HEK293T (cell line): ENCODE measurements at regions not wholly inside any gene's neighbourhood (a gene's known extent, or its start where the extent isn't known, plus 50 kb on each side); places are given as distances from the start of the nearest gene placed in this dataset.

Source experiments
- CTCF ChIA-PET: fragments of 350-600 bp; formaldehyde crosslinking; extraction: SDS; loops from one replicate; lab custom pipeline; 2021; ENCODE audit warnings: antibody characterized with exemption, inconsistent platforms; lab: Yijun Ruan, JAX
- POLR2A ChIA-PET: fragments of 350-600 bp; formaldehyde crosslinking; extraction: SDS; loops from one replicate; lab custom pipeline; 2020; ENCODE audit warnings: antibody characterized with exemption, inconsistent platforms; lab: Yijun Ruan, JAX
- DNase-seq: peaks from one replicate; pipeline ENCODE4 v3.0.0; 2012; ENCODE audit warnings: mixed read lengths; ENCODE audit errors: extremely low spot score
- ARNT ChIP-seq: fragments of 450-650 bp; IDR thresholded peaks from 2 replicates; pipeline ENCODE4 v1.6.1; 2017; ENCODE audit warnings: mild to moderate bottlenecking
- BHLHE40 ChIP-seq: fragments of 450-650 bp; IDR thresholded peaks from 2 replicates; pipeline ENCODE4 v1.6.1; 2016; ENCODE audit warnings: mild to moderate bottlenecking, moderate library complexity, borderline replicate concordance
- CTBP1 ChIP-seq: fragments of 450-650 bp; IDR thresholded peaks from 2 replicates; pipeline ENCODE4 v1.6.1; 2016; ENCODE audit warnings: borderline replicate concordance
- ELF4 ChIP-seq: fragments of 450-650 bp; IDR thresholded peaks from 2 replicates; pipeline ENCODE4 v1.6.1; 2017; ENCODE audit warnings: antibody characterized with exemption
- FOXA1 ChIP-seq: fragments of 450-650 bp; IDR thresholded peaks from 2 replicates; pipeline ENCODE4 v1.6.1; 2016; ENCODE audit warnings: mild to moderate bottlenecking
- FOXK2 ChIP-seq: fragments of 450-650 bp; IDR thresholded peaks from 2 replicates; pipeline ENCODE4 v1.6.1; 2016; ENCODE audit warnings: mild to moderate bottlenecking
- FOXM1 ChIP-seq: fragments of 450-650 bp; IDR thresholded peaks from 2 replicates; pipeline ENCODE4 v1.6.1; 2017; ENCODE audit warnings: mild to moderate bottlenecking, borderline replicate concordance
- HDGF ChIP-seq: fragments of 450-650 bp; IDR thresholded peaks from 2 replicates; pipeline ENCODE4 v1.6.1; 2017; ENCODE audit warnings: antibody characterized with exemption, borderline replicate concordance
- L3MBTL2 ChIP-seq: fragments of 450-650 bp; conservative IDR thresholded peaks from 2 replicates; pipeline ENCODE4 v1.6.1; 2016; ENCODE audit warnings: mild to moderate bottlenecking
- LEF1 ChIP-seq: fragments of 450-650 bp; IDR thresholded peaks from 2 replicates; pipeline ENCODE4 v1.6.1; 2017; ENCODE audit warnings: mild to moderate bottlenecking, borderline replicate concordance
- NFRKB ChIP-seq: fragments of 450-650 bp; IDR thresholded peaks from 2 replicates; pipeline ENCODE4 v1.6.1; 2016; ENCODE audit warnings: mild to moderate bottlenecking, moderate library complexity
- PKNOX1 ChIP-seq: fragments of 450-650 bp; IDR thresholded peaks from 2 replicates; pipeline ENCODE4 v1.6.1; 2016
- SP1 ChIP-seq: fragments of 450-650 bp; IDR thresholded peaks from 2 replicates; pipeline ENCODE4 v1.6.1; 2017
- SUZ12 ChIP-seq: fragments of 450-650 bp; IDR thresholded peaks from 2 replicates; pipeline ENCODE4 v1.6.1; 2016; ENCODE audit warnings: mild to moderate bottlenecking
- TARDBP ChIP-seq: fragments of 450-650 bp; IDR thresholded peaks from 2 replicates; pipeline ENCODE4 v1.6.1; 2016
- ZNF384 ChIP-seq: fragments of 450-650 bp; IDR thresholded peaks from 2 replicates; pipeline ENCODE4 v1.6.1; 2016

GRCh38 chr15:95365511-95366107 lies 964.9 kb upstream of the NR2F2 start:
- DNase-seq: peak; percentile 27
- ChIA-PET CTCF (interaction anchor here (0.7 to 1.0 kb wide), 2 partner anchors 27 to 88 kb away, joined by 3 read pairs; no protein-coding TSS in a partner anchor), POLR2A (no interaction called here)
- TF ChIP-seq HDGF (no peak), SP1 (no peak), LEF1 (no peak), ZNF384 (no peak), SUZ12 (no peak), BHLHE40 (no peak), ELF4 (no peak), PKNOX1 (peak; percentile 53), CTBP1 (peak; percentile 43; the same call in 1 of the 2 replicates), L3MBTL2 (no peak), TARDBP (no peak), ARNT (no peak), FOXA1 (no peak), FOXM1 (no peak), NFRKB (no peak), FOXK2 (no peak)

- no peak for DNase-seq
- ChIA-PET CTCF (no interaction called here), POLR2A (interaction anchor here (1.0 kb wide), 1 partner anchor 189 kb away, joined by 3 read pairs; no protein-coding TSS in a partner anchor)
- TF ChIP-seq ELF4: no peak
- no peak for TF ChIP-seq FOXM1
- no peak for TF ChIP-seq NFRKB
Observed at GRCh38 chr15:95368191-95368590, 962.3 kb upstream of the NR2F2 start.

- ChIA-PET POLR2A (interaction anchor here (1.0 kb wide), 1 partner anchor 188 kb away, joined by 3 read pairs; no protein-coding TSS in a partner anchor), CTCF (no interaction called here)
- TF ChIP-seq ARNT (no peak), HDGF (no peak), L3MBTL2 (no peak), SP1 (no peak), LEF1 (no peak), BHLHE40 (no peak), FOXA1 (no peak)
- DNase-seq: no peak
Observed at GRCh38 chr15:95368755-95369601, 961.5 kb upstream of the NR2F2 start.

GRCh38 chr15:95370291-95370690 lies 960.2 kb upstream of the NR2F2 start:
- DNase-seq: no peak
- ChIA-PET POLR2A (no interaction called here), CTCF (no interaction called here)
- TF ChIP-seq FOXM1 (no peak), ARNT (no peak), FOXK2 (no peak), TARDBP (no peak)

GRCh38 chr15:95371664-95372063 lies 958.8 kb upstream of the NR2F2 start:
- ChIA-PET CTCF (no interaction called here), POLR2A (no interaction called here)
- no peak for TF ChIP-seq NFRKB
- no peak for TF ChIP-seq SP1
- no peak for TF ChIP-seq L3MBTL2
- TF ChIP-seq ZNF384: no peak
- no peak for TF ChIP-seq PKNOX1
- no peak for TF ChIP-seq FOXM1
- no peak for TF ChIP-seq HDGF
- no peak for TF ChIP-seq CTBP1
- TF ChIP-seq BHLHE40: no peak
- TF ChIP-seq LEF1: no peak
- TF ChIP-seq ARNT: no peak
- TF ChIP-seq SUZ12: no peak
- TF ChIP-seq FOXA1: no peak
- TF ChIP-seq FOXK2: no peak
- DNase-seq: no peak

GRCh38 chr15:95375281-95375680 lies 955.2 kb upstream of the NR2F2 start:
- no peak for TF ChIP-seq BHLHE40
- TF ChIP-seq ZNF384: no peak
- TF ChIP-seq NFRKB: no peak
- no peak for TF ChIP-seq FOXA1
- TF ChIP-seq CTBP1: no peak
- no peak for TF ChIP-seq HDGF
- no peak for TF ChIP-seq SUZ12
- TF ChIP-seq ARNT: no peak
- TF ChIP-seq TARDBP: no peak
- TF ChIP-seq FOXK2: no peak
- TF ChIP-seq FOXM1: no peak
- no peak for TF ChIP-seq LEF1
- TF ChIP-seq ELF4: no peak
- no peak for TF ChIP-seq L3MBTL2
- no peak for TF ChIP-seq SP1
- DNase-seq: no peak
- ChIA-PET POLR2A (no interaction called here), CTCF (no interaction called here)

- TF ChIP-seq BHLHE40 (no peak), CTBP1 (no peak), SUZ12 (no peak), ZNF384 (no peak), FOXA1 (no peak), FOXK2 (no peak)
- ChIA-PET POLR2A (no interaction called here), CTCF (no interaction called here)
- DNase-seq: no peak
Observed at GRCh38 chr15:95377258-95377852, 953.1 kb upstream of the NR2F2 start.
